K562 (cell line): ENCODE measurements at regions not wholly inside any gene's neighbourhood (a gene's known extent, or its start where the extent isn't known, plus 50 kb on each side); places are given as distances from the start of the nearest gene placed in this dataset.

Source experiments
- ATAC-seq: fragments of 200-7000 bp; cut with Tn5 transposase; 3 replicates; pipeline ENCODE4 v1.9.1; 2020; ENCODE audit warnings: moderate library complexity
- BruUV-seq: library from RNA; stranded (reverse); fragments of 400-500 nt; replicated peaks from 2 replicates; lab custom pipeline; 2021; lab: Mats Ljungman, UMichigan
- CTCF ChIA-PET: fragments of 300-600 bp; formaldehyde crosslinking; extraction: SDS; loops from one replicate; lab custom pipeline; 2021; ENCODE audit warnings: low intra/inter-chr PET ratio; lab: Yijun Ruan, JAX
- POLR2A ChIA-PET: fragments of 300-600, 350-650 bp; sonication (Branson Sonifier 250); formaldehyde crosslinking; extraction: SDS; loops from one replicate; lab custom pipeline; 2021; ENCODE audit warnings: antibody characterized with exemption, inconsistent platforms; lab: Yijun Ruan, JAX
- DNase-seq, 4 experiments: peaks; one replicate each; pipeline versions ENCODE4 v3.0.0 to v3.0.0-alpha.2; 2011 to 2018; ENCODE audit warnings: low spot score in 3 of 4, mixed read lengths in 3 of 4; ENCODE audit errors: extremely low read depth in 1 of 4
- FAIRE-seq: peaks from 2 replicates; lab custom pipeline; 2011; peaks lifted over from hg19 to GRCh38; lab: Jason Lieb, UNC
- H2AFZ ChIP-seq: 2 replicates; pipeline ENCODE4 v1.6.0; 2011; ENCODE audit warnings: low read depth, low read length, control low read depth, inconsistent platforms
- H3K27ac ChIP-seq: fragments of 200-600 bp; 3 replicates; pipeline ENCODE4 v1.8.0; 2011; ENCODE audit warnings: low read depth, mild to moderate bottlenecking, control low read depth, inconsistent platforms, low read length, moderate library complexity, mixed read lengths; ENCODE audit errors: extremely low read depth
- H3K27me3 ChIP-seq, 2 experiments: fragments of 300-600 bp in 1 of 2; 2 replicates in 1 of 2; 3 replicates in 1 of 2; pipeline versions ENCODE4 v1.6.0 to v1.8.0; 2011; ENCODE audit warnings: inconsistent platforms in 2 of 2, low read length in 2 of 2, mild to moderate bottlenecking in 1 of 2, mixed read lengths in 1 of 2, moderate library complexity in 1 of 2; ENCODE audit not compliant: control insufficient read depth in 2 of 2, insufficient read depth in 2 of 2
- H3K36me3 ChIP-seq: fragments of 300-600 bp; 3 replicates; pipeline ENCODE4 v1.8.0; 2011; ENCODE audit warnings: mild to moderate bottlenecking, low read length, inconsistent platforms; ENCODE audit not compliant: control insufficient read depth, insufficient read depth
- H3K4me1 ChIP-seq, 2 experiments: fragments of 200-600 bp in 1 of 2; replicated peaks in 1 of 2; 2 replicates in 1 of 2; 3 replicates in 1 of 2; pipeline versions ENCODE4 v1.5.1 to v1.8.0; 2011; ENCODE audit warnings: inconsistent platforms in 2 of 2, low read length in 2 of 2, mild to moderate bottlenecking in 1 of 2, mixed read lengths in 1 of 2, moderate library complexity in 1 of 2; ENCODE audit not compliant: control insufficient read depth in 2 of 2, insufficient read depth in 2 of 2
- H3K4me2 ChIP-seq: 2 replicates; pipeline ENCODE4 v1.6.1; 2011; ENCODE audit warnings: low read length, control low read depth, inconsistent platforms, mixed read lengths; ENCODE audit not compliant: insufficient read depth
- H3K4me3 ChIP-seq: fragments of 200-600 bp; sonication (generic), shearing (Covaris generic); 2 replicates; pipeline ENCODE4 v1.5.1; 2016; ENCODE audit warnings: control low read depth, inconsistent platforms
- H3K79me2 ChIP-seq: fragments of 200-600 bp; 3 replicates; pipeline ENCODE4 v1.8.0; 2011; ENCODE audit warnings: low read length, inconsistent platforms; ENCODE audit not compliant: control insufficient read depth, insufficient read depth
- H3K9ac ChIP-seq, 2 experiments: 2 replicates each; pipeline versions ENCODE4 v1.6.0 to v1.6.1; 2011; ENCODE audit warnings: low read depth in 2 of 2, low read length in 2 of 2, control low read depth in 1 of 2, inconsistent platforms in 1 of 2, mild to moderate bottlenecking in 1 of 2, mixed read lengths in 1 of 2; ENCODE audit not compliant: insufficient read depth in 1 of 2
- H3K9me1 ChIP-seq: one replicate; pipeline ENCODE4 v1.6.0; 2011; ENCODE audit warnings: inconsistent platforms, mild to moderate bottlenecking, low read length, moderate library complexity; ENCODE audit not compliant: control insufficient read depth, insufficient read depth
- H3K9me3 ChIP-seq: replicated peaks from 2 replicates; pipeline ENCODE4 v1.5.1; 2011; ENCODE audit warnings: low read depth, low read length, inconsistent platforms; ENCODE audit not compliant: control insufficient read depth, insufficient read depth
- H4K20me1 ChIP-seq: replicated peaks from 2 replicates; pipeline ENCODE4 v1.6.1; 2011; ENCODE audit warnings: low read length, inconsistent platforms, mixed read lengths; ENCODE audit not compliant: control insufficient read depth, insufficient read depth
- ATF1 ChIP-seq, 2 experiments: fragments of 450-650 bp in 1 of 2; IDR thresholded peaks; 2 replicates each; pipeline ENCODE4 v1.6.1; 2016; ENCODE audit warnings: missing compliant biosample characterization in 1 of 2, missing genetic modification characterization in 1 of 2
- BDP1 ChIP-seq: IDR thresholded peaks from 3 replicates; pipeline ENCODE4 v1.6.1; 2011; ENCODE audit not compliant: insufficient read length, insufficient read depth
- DNMT1 ChIP-seq: fragments of 450-650 bp; IDR thresholded peaks from 2 replicates; pipeline ENCODE4 v1.6.1; 2016; ENCODE audit warnings: antibody characterized with exemption, mild to moderate bottlenecking
- E4F1 ChIP-seq: fragments of 250-450 bp; sonication (Bioruptor Pico); IDR thresholded peaks from 2 replicates; pipeline ENCODE4 v1.5.0; 2021; ENCODE audit warnings: mild to moderate bottlenecking, borderline replicate concordance
- KAT2B ChIP-seq: IDR thresholded peaks from one replicate; pipeline ENCODE4 v1.6.1; 2012; ENCODE audit warnings: low read depth, mild to moderate bottlenecking, control low read depth, inconsistent platforms, low read length, moderate library complexity
- MIER1 ChIP-seq: fragments of 450-650 bp; IDR thresholded peaks from 2 replicates; pipeline ENCODE4 v1.6.1; 2016; ENCODE audit warnings: antibody characterized with exemption, mild to moderate bottlenecking, low read depth
- MTA2 ChIP-seq: fragments of 450-650 bp; IDR thresholded peaks from 2 replicates; pipeline ENCODE4 v1.6.1; 2016; ENCODE audit warnings: low read depth
- NR2C2 ChIP-seq, 2 experiments: fragments of 200-800 bp in 1 of 2; sonication (Bioruptor generic) in 1 of 2; sonication (generic) in 1 of 2; formaldehyde crosslinking in 1 of 2; IDR thresholded peaks; 2 replicates each; pipeline versions ENCODE4 v1.6.1 to v1.8.0; 2016 to 2022; ENCODE audit warnings: mild to moderate bottlenecking in 1 of 2, missing compliant biosample characterization in 1 of 2, missing genetic modification characterization in 1 of 2, missing genetic modification reagents in 1 of 2
- SMC3 ChIP-seq: conservative IDR thresholded peaks from 2 replicates; pipeline ENCODE4 v1.6.1; 2011; ENCODE audit warnings: low read depth, low read length, improper control_type of control experiment; ENCODE audit not compliant: insufficient read depth
- TFAM ChIP-seq: fragments of 250-450 bp; sonication (Bioruptor Pico); conservative IDR thresholded peaks from 2 replicates; pipeline ENCODE4 v1.5.0; 2021; ENCODE audit warnings: mild to moderate bottlenecking, moderate library complexity
- THRAP3 ChIP-seq: fragments of 450-650 bp; IDR thresholded peaks from 2 replicates; pipeline ENCODE4 v1.6.1; 2016; ENCODE audit warnings: mild to moderate bottlenecking, inconsistent platforms, borderline replicate concordance
- TRIM24 ChIP-seq, 2 experiments: fragments of 450-650 bp; IDR thresholded peaks; 2 replicates each; pipeline ENCODE4 v1.6.1; 2016
- VEZF1 ChIP-seq: fragments of 200-800 bp; sonication (Bioruptor generic); IDR thresholded peaks from 2 replicates; pipeline ENCODE4 v1.6.1; 2017; ENCODE audit warnings: missing genetic modification characterization, missing compliant biosample characterization
- ZNF134 ChIP-seq: fragments of 250-450 bp; sonication (Bioruptor Pico); conservative IDR thresholded peaks from 2 replicates; pipeline ENCODE4 v1.4.0; 2020
- ZNF551 ChIP-seq: fragments of 250-450 bp; sonication (Bioruptor Pico); IDR thresholded peaks from 2 replicates; pipeline ENCODE4 v1.5.0; 2021; ENCODE audit warnings: mild to moderate bottlenecking, moderate library complexity
- ZNF778 ChIP-seq: fragments of 450-650 bp; formaldehyde crosslinking; IDR thresholded peaks from 2 replicates; pipeline ENCODE4 v1.4.0; 2020; ENCODE audit warnings: mild to moderate bottlenecking, moderate library complexity
- WGBS: fragments of 100-300 bp; shearing (Covaris generic); methylation state at CpG from one replicate; pipeline ENCODE4 v1.1.6; 2016; ENCODE audit warnings: low coverage, mixed read lengths; ENCODE audit not compliant: insufficient coverage; ENCODE audit errors: missing lambda C conversion rate; 5-methylcytosine and 5-hydroxymethylcytosine counted together
- in situ Hi-C: fragments of 300-500 bp; cut with MboI; formaldehyde crosslinking; loops from 4 replicates; pipeline ENCODE4 v1.15.0; 2018; ENCODE audit warnings: inconsistent platforms, mixed read lengths
- intact Hi-C: fragments of 100-400 bp; cut with micrococcal nuclease; formaldehyde crosslinking; loops from 2 replicates; pipeline ENCODE4 v1.14.2; 2022

- no peaks in the 10 kb centered on the region for H3K36me3 ChIP-seq
- H2AFZ ChIP-seq = no peak overlapping the region
- H4K20me1 ChIP-seq = no peaks in the 10 kb centered on the region
- 6% methylated on average over 4 of the region's 4 CpGs for WGBS
- in situ Hi-C loops = loop anchor here (25.0 kb wide), 1 partner anchor 393 kb away; no protein-coding TSS in a partner anchor
- no peaks in the 10 kb centered on the region for H3K4me1 ChIP-seq
- H3K9me1 ChIP-seq = no peaks in the 10 kb centered on the region
- H3K4me2 ChIP-seq = no peak overlapping the region
- no peaks in the 10 kb centered on the region for H3K79me2 ChIP-seq
- CTCF ChIA-PET = no interaction called here
- POLR2A ChIA-PET = no interaction called here
- no peak for FAIRE-seq
- H3K27ac ChIP-seq = no peak overlapping the region
- ATAC-seq = no peak
- H3K9ac ChIP-seq = no peak overlapping the region
- H3K4me3 ChIP-seq = no peak overlapping the region
- no peaks in the 10 kb centered on the region for H3K27me3 ChIP-seq
- intact Hi-C loops = loop anchor here (2.0 kb wide), 1 partner anchor 293 kb away; no protein-coding TSS in a partner anchor
- no TSS peak for BruUV-seq
- no peak for DNase-seq
- no peak for TF ChIP-seq VEZF1 (CRISPR knock-in tag)
- no peak for TF ChIP-seq TFAM
- TF ChIP-seq ZNF551 (CRISPR knock-in tag) = no peak
- TF ChIP-seq BDP1 = no peak
- TF ChIP-seq DNMT1 = no peak
- TF ChIP-seq KAT2B = no peak
- TF ChIP-seq TRIM24 (IDR thresholded peaks at IDR 0.05) = no peak
- TF ChIP-seq THRAP3 = no peak
- no peak for TF ChIP-seq E4F1 (CRISPR knock-in tag)
- no peak for TF ChIP-seq ATF1 (CRISPR knock-in tag; IDR thresholded peaks at IDR 0.05)
- no peak for TF ChIP-seq ATF1 (tag; IDR thresholded peaks at IDR 0.05)
- TF ChIP-seq SMC3 = no peak
- TF ChIP-seq MTA2 = no peak
- no peak for TF ChIP-seq MIER1
- TF ChIP-seq NR2C2 (CRISPR knock-in tag; IDR thresholded peaks at IDR 0.05) = no peak
- TF ChIP-seq NR2C2 (tag; IDR thresholded peaks at IDR 0.05) = no peak
- no peak for TF ChIP-seq ZNF134 (CRISPR knock-in tag)
- TF ChIP-seq ZNF778 (CRISPR knock-in tag) = no peak
- H3K9me3 ChIP-seq = no peaks in the 10 kb centered on the region
Observed at GRCh38 chr7:113405296-113406056, 287.1 kb upstream of the SMIM30 start.
